ENCODE measurements at regions not wholly inside any gene's neighbourhood (a gene's known extent, or its start where the extent isn't known, plus 50 kb on each side); places are given as distances from the start of the nearest gene placed in this dataset.

DNA sequence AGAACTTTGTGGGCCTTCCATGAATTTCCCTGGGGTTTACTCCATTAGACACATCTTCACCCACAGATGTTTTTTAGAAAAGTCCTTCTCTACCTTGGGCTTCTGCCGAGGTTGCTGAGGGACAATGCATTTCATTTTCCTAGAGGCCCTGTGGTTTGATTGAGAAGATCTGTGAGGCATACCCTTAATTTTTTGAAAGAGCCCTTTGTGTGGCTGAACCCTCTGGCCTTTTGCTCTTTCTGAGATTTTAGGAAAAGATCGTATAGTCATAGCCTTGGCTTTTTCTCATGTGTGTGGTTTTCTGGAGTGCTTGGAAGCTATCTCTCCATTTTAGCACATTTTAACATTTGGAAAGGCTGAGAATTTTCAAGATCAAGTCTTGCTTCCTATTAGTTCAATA is 119.8 kb upstream of the LYZL1 start (continued):
- TF ChIP-seq, protein P1, sequence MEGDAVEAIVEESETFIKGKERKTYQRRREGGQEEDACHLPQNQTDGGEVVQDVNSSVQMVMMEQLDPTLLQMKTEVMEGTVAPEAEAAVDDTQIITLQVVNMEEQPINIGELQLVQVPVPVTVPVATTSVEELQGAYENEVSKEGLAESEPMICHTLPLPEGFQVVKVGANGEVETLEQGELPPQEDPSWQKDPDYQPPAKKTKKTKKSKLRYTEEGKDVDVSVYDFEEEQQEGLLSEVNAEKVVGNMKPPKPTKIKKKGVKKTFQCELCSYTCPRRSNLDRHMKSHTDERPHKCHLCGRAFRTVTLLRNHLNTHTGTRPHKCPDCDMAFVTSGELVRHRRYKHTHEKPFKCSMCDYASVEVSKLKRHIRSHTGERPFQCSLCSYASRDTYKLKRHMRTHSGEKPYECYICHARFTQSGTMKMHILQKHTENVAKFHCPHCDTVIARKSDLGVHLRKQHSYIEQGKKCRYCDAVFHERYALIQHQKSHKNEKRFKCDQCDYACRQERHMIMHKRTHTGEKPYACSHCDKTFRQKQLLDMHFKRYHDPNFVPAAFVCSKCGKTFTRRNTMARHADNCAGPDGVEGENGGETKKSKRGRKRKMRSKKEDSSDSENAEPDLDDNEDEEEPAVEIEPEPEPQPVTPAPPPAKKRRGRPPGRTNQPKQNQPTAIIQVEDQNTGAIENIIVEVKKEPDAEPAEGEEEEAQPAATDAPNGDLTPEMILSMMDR (IDR thresholded peaks at IDR 0.05; ENCODE audit: low read depth, low read length, missing input control): no peak
- TF ChIP-seq EGR1 (IDR thresholded peaks at IDR 0.05; ENCODE audit: low read depth in 2 of 2): no peak

DNA sequence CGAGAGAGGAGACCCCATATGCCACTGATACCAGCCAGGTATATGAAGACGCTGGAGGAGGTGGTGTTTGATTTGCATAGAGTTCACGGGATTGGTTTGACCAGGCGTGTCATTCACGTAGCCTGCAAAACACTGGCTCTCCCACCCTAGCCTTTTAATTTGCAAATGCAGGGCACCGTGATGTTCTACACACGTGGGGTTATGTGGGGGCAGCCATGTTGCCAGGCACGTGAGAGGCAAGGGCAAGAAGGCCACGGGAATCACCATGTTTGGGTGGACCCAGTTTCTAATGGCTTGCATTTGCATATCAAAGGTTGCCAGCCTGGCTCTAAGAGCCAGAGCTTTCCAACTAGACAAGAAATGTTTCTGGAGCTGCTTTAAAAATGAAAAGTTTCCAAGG is 117.2 kb upstream of the LYZL1 start:
- WGBS: 79% methylated on average over 9 of the region's 9 CpGs
- Histone ChIP-seq H3K4me1 (ENCODE audit: control insufficient read depth in 4 of 4, insufficient read depth in 4 of 4, low read length in 3 of 4) (no peaks in the 10 kb centered on the region), H3K9me3 (ENCODE audit: control insufficient read depth in 4 of 4, low read length in 3 of 4) (peaks cover 0 to 7% (median 5%) of the 10 kb centered on the region in 4 donors), H3K27ac (ENCODE audit: low read depth in 1 of 2, low read length in 2 of 2) (no peak overlapping the region), H3K4me3 (ENCODE audit: low read depth in 1 of 3, low read length in 3 of 3) (no peak overlapping the region), H3K27me3 (ENCODE audit: control insufficient read depth in 4 of 4, insufficient read depth in 4 of 4, low read length in 3 of 4) (no peaks in the 10 kb centered on the region), H3K9ac (ENCODE audit: low read depth in 1 of 2, low read length in 2 of 2) (no peak overlapping the region), H3K36me3 (ENCODE audit: control insufficient read depth in 4 of 4, insufficient read depth in 3 of 4, low read depth in 1 of 4, low read length in 3 of 4) (no peaks in the 10 kb centered on the region)
- no peak for DNase-seq (ENCODE audit: low spot score)
- no peak for TF ChIP-seq NR2F2 (IDR thresholded peaks at IDR 0.05)
- TF ChIP-seq RXRA (IDR thresholded peaks at IDR 0.05): no peak
- no peak for TF ChIP-seq HNF4A (conservative IDR thresholded peaks at IDR 0.05)
- no peak for TF ChIP-seq YY1 (IDR thresholded peaks at IDR 0.05)
- no peak for TF ChIP-seq FOXA2 (IDR thresholded peaks at IDR 0.05)
- TF ChIP-seq FOXA1 (IDR thresholded peaks at IDR 0.05): no peak
- no peak for TF ChIP-seq GABPA (IDR thresholded peaks at IDR 0.05 in 1 of 2, conservative IDR thresholded peaks at IDR 0.05 in 1 of 2)
- no peak for TF ChIP-seq SP1 (IDR thresholded peaks at IDR 0.05)

DNA sequence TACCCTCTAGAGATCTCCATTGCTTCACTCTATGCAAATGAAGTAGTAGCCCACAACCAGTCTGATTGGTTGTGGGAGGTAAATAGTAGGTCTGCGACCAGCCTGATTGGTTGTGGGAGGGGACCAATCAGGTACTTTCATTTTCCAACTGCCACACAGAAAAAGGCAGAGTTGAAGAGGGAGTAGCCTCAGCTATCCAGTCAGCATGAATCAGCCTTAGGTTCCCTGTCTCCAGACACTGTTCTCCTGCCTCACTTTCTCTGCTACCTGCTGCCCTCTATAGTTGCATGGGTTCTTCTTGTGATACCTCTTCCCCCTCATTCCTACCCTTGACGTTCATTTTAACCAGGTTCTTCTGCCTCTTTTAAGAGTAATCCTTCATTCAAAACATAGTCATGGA is 114.5 kb upstream of the LYZL1 start:
- TF ChIP-seq, protein P2, sequence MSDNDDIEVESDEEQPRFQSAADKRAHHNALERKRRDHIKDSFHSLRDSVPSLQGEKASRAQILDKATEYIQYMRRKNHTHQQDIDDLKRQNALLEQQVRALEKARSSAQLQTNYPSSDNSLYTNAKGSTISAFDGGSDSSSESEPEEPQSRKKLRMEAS (IDR thresholded peaks at IDR 0.05): no peak
- no peak for TF ChIP-seq FOXA2 (IDR thresholded peaks at IDR 0.05)
- TF ChIP-seq, protein P3, sequence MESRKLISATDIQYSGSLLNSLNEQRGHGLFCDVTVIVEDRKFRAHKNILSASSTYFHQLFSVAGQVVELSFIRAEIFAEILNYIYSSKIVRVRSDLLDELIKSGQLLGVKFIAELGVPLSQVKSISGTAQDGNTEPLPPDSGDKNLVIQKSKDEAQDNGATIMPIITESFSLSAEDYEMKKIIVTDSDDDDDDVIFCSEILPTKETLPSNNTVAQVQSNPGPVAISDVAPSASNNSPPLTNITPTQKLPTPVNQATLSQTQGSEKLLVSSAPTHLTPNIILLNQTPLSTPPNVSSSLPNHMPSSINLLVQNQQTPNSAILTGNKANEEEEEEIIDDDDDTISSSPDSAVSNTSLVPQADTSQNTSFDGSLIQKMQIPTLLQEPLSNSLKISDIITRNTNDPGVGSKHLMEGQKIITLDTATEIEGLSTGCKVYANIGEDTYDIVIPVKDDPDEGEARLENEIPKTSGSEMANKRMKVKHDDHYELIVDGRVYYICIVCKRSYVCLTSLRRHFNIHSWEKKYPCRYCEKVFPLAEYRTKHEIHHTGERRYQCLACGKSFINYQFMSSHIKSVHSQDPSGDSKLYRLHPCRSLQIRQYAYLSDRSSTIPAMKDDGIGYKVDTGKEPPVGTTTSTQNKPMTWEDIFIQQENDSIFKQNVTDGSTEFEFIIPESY (IDR thresholded peaks at IDR 0.05): no peak
- no peak for TF ChIP-seq SP1 (IDR thresholded peaks at IDR 0.05)
- no peak for TF ChIP-seq YY1 (IDR thresholded peaks at IDR 0.05)
- TF ChIP-seq FOXA1 (IDR thresholded peaks at IDR 0.05): no peak
- no peak for TF ChIP-seq JUND (IDR thresholded peaks at IDR 0.05)
- TF ChIP-seq, protein P1 (IDR thresholded peaks at IDR 0.05; ENCODE audit: low read depth, low read length, missing input control): no peak
- no peak for TF ChIP-seq RAD21 (IDR thresholded peaks at IDR 0.05)
- no peak for TF ChIP-seq GABPA (IDR thresholded peaks at IDR 0.05 in 1 of 2, conservative IDR thresholded peaks at IDR 0.05 in 1 of 2)
- TF ChIP-seq TAF1 (conservative IDR thresholded peaks at IDR 0.05): no peak
- TF ChIP-seq, protein P4, sequence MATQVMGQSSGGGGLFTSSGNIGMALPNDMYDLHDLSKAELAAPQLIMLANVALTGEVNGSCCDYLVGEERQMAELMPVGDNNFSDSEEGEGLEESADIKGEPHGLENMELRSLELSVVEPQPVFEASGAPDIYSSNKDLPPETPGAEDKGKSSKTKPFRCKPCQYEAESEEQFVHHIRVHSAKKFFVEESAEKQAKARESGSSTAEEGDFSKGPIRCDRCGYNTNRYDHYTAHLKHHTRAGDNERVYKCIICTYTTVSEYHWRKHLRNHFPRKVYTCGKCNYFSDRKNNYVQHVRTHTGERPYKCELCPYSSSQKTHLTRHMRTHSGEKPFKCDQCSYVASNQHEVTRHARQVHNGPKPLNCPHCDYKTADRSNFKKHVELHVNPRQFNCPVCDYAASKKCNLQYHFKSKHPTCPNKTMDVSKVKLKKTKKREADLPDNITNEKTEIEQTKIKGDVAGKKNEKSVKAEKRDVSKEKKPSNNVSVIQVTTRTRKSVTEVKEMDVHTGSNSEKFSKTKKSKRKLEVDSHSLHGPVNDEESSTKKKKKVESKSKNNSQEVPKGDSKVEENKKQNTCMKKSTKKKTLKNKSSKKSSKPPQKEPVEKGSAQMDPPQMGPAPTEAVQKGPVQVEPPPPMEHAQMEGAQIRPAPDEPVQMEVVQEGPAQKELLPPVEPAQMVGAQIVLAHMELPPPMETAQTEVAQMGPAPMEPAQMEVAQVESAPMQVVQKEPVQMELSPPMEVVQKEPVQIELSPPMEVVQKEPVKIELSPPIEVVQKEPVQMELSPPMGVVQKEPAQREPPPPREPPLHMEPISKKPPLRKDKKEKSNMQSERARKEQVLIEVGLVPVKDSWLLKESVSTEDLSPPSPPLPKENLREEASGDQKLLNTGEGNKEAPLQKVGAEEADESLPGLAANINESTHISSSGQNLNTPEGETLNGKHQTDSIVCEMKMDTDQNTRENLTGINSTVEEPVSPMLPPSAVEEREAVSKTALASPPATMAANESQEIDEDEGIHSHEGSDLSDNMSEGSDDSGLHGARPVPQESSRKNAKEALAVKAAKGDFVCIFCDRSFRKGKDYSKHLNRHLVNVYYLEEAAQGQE (IDR thresholded peaks at IDR 0.05): no peak

More for the DNA sequence above, 114.5 kb upstream of the LYZL1 start:
- no peak overlapping the region for H3K27ac ChIP-seq (ENCODE audit: low read depth in 1 of 2, low read length in 2 of 2)
- no peaks in the 10 kb centered on the region for H3K36me3 ChIP-seq (ENCODE audit: control insufficient read depth in 4 of 4, insufficient read depth in 3 of 4, low read depth in 1 of 4, low read length in 3 of 4)
- no peaks in the 10 kb centered on the region for H3K27me3 ChIP-seq (ENCODE audit: control insufficient read depth in 4 of 4, insufficient read depth in 4 of 4, low read length in 3 of 4)
- no peak for DNase-seq (ENCODE audit: low spot score)
- no peak overlapping the region for H3K9ac ChIP-seq (ENCODE audit: low read depth in 1 of 2, low read length in 2 of 2)
- H3K9me3 ChIP-seq (ENCODE audit: control insufficient read depth in 4 of 4, low read length in 3 of 4): peaks cover 0 to 7% (median 5%) of the 10 kb centered on the region in 4 donors
- 83% methylated on average over 2 of the region's 2 CpGs for WGBS
- H3K4me1 ChIP-seq (ENCODE audit: control insufficient read depth in 4 of 4, insufficient read depth in 4 of 4, low read length in 3 of 4): no peaks in the 10 kb centered on the region
- no peak overlapping the region for H3K4me3 ChIP-seq (ENCODE audit: low read depth in 1 of 3, low read length in 3 of 3)
